Retinal pigment epithelial cell (primary cell): ENCODE measurements at regions not wholly inside any gene's neighbourhood (a gene's known extent, or its start where the extent isn't known, plus 50 kb on each side); places are given as distances from the start of the nearest gene placed in this dataset.
A peak's percentile ranks its signal among the peaks of the same experiment; 100 is the strongest.

ENCODE experiments used
- DNase-seq: peaks from one replicate; pipeline ENCODE4 v3.0.0-alpha.2; 2010; ENCODE audit warnings: low read depth
- H3K4me3 ChIP-seq: 2 replicates; pipeline ENCODE4 v1.5.1; 2011; ENCODE audit warnings: mild to moderate bottlenecking, low read length, control low read depth, moderate library complexity
- TF ChIP-seq, protein P1 (sequence below): conservative IDR thresholded peaks from 2 replicates; pipeline ENCODE4 v1.5.1; 2011; ENCODE audit warnings: low read depth, low read length, control low read depth, inconsistent platforms

DNA sequence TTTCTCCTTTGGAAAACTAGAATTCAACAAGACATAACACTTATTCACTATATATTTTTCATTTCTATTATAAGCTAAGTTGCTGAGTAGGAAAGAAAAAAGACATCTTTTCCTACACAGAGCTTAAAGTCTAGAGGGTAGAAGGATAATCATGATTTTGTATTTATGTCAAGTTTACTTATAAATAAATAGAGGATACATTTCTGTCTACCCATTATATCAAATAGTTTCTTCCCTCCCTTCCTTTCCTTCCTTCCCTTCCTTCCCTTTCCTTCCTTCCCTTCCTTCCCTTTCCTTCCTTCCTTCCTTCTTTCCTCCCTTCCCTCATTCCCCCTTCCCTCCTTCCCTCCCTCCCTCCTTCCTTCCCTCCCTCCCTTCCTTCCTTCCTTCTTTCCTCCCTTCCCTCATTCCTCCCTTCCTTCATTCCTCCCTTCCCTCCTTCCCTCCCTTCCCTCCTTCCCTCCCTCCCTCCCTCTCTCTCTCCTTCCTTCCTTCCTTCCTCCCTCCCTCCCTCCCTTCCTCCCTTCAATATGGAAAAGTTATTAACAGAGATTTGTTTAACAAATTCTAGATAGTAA, 308.4 kb upstream of the COL3A1 start:
- TF ChIP-seq, protein P1, sequence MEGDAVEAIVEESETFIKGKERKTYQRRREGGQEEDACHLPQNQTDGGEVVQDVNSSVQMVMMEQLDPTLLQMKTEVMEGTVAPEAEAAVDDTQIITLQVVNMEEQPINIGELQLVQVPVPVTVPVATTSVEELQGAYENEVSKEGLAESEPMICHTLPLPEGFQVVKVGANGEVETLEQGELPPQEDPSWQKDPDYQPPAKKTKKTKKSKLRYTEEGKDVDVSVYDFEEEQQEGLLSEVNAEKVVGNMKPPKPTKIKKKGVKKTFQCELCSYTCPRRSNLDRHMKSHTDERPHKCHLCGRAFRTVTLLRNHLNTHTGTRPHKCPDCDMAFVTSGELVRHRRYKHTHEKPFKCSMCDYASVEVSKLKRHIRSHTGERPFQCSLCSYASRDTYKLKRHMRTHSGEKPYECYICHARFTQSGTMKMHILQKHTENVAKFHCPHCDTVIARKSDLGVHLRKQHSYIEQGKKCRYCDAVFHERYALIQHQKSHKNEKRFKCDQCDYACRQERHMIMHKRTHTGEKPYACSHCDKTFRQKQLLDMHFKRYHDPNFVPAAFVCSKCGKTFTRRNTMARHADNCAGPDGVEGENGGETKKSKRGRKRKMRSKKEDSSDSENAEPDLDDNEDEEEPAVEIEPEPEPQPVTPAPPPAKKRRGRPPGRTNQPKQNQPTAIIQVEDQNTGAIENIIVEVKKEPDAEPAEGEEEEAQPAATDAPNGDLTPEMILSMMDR = no peak

DNA sequence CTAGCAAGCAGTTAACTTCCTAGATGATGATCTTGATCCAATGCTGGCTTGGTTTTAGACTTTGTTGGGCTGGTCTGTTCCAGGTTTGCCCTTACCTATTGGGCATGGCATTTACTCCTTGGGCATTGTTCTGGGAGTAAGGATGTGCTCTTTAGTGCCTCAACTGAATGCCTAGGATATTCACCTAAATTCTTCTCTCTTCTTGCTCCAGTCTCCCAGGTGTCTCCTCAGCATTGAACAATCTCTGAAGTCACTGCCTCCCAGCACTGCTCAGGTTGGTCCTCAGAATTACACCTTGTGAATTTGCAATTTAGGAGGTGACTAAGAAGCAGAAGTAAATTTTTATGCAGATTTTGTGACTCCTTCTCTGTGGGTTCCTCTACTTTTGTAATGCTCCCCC, 307.7 kb upstream of the COL3A1 start:
- H3K4me3 ChIP-seq = no peak overlapping the region
- TF ChIP-seq, protein P1 = no peak
- no peak for DNase-seq

More for the DNA sequence above, 308.4 kb upstream of the COL3A1 start:
- no peak overlapping the region for H3K4me3 ChIP-seq
- DNase-seq = no peak

DNA sequence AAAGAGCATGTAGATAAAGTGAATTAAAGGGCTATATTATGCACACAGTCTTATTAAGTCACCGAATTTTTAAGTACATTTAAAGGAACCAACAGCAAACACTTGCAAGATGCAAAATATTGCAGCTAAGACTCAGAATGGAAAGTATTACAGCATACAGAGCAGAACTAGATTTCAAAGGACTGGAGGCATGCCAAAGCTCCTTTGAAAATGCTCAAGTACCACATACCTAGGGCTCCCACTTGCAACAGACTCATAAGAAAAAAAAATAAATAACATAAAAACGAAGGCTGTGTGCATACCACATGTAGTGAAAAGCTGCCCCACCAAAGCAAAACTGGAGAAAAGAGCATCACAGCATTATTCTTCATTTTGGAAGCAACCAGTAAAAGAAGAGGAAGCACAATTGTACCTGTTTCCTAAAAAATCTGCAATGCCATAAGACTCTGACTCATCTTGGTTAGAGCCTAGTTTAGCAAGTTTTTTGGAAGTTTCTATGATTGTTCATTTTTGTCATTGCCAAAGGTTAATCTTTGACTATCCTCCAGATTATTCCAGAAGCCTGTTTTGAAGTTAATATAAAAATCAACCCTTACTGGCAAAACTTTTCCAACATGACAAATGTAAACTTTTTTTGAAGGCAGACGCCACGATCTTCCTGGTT, 306.0 kb upstream of the COL3A1 start:
- TF ChIP-seq, protein P1 = no peak
- peak; percentile 88 for DNase-seq
- H3K4me3 ChIP-seq = no peak overlapping the region

DNA sequence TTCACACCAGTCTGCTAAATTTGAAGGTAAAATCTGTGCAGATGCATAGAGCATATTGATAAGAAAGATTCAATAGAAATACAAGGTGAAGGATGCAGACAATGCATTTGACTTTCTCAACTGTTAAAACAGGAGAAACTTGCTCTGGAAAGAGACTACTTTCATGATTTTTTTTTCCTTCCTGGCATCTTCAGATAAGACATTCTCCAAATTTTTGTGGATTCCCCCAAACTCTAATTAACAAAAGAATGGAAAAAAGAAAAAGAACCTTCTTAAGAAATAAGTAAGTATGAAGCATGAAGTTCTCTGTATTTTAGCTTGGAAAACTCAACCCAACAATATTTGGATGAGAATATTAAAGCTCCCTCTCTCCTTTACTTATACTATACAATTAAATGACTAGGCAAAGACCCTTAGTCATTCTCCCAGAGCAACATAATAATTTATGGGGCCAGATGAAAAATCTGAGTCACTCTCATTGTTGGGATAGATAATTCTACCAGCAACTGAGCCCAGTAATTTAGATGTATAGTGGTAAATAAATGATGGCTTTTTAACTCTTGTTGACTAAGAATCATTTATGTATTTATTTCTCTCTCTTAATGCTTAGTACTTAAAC, 298.7 kb upstream of the COL3A1 start:
- no peak for DNase-seq
- TF ChIP-seq, protein P1 = no peak
- H3K4me3 ChIP-seq = no peak overlapping the region

DNA sequence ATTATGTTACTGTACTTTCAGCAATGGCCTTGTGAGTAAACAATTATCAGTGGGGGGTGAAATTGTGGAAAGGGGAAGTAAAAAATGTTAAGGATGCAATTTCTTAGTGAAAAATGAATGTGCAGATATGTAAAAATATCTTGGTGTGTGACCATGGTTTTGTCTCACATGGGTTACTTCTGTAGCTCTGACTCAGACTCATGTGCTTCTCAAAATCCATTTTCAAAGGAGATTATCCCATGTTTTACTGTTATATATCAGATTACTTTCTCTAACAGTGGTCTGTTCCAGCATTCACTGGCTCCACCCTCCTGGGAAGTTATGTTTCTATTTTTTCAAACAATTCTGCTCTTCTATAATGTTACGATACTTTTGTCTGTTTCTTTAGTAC, 298.2 kb upstream of the COL3A1 start:
- TF ChIP-seq, protein P1 = no peak
- peak; percentile 98 for DNase-seq
- no peak overlapping the region for H3K4me3 ChIP-seq

DNA sequence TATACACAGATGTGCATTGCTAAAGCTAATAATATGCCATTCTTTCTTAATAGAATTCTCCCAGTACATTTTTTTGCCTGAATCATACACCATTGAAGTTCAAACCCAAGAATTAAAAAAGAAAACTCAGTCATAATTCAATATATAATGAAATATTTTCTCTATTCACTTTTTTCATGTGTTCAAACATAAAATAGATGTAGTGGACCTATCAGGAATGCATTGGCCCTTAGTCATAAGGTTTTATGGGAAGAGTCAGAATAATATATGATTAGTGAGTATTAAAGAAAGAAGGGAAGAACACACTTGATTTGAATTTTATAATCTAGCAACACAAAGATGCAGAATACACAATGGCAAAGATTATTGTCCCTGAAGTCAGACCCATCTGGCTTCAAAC, 297.0 kb upstream of the COL3A1 start:
- no peak for DNase-seq
- TF ChIP-seq, protein P1 = no peak
- no peak overlapping the region for H3K4me3 ChIP-seq

DNA sequence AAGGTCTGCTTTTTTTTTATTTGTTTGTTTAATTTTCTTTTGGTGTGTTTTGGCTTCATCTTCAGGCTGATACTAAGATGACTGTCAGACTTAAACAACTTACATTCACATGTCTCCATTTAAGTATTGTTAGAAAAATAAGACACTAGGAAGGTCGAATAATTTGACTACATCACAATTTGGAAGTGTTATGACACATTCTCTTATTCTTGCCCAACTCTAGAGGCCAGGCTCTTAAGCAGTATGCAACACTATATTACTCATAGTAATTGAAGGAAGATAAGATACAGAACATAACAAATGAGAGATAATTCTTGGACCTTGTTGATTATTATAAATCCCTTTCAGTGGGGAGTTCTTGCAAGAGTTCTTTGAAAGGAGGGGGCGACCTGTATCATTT, 295.3 kb upstream of the COL3A1 start:
- DNase-seq = no peak
- TF ChIP-seq, protein P1 = no peak
- H3K4me3 ChIP-seq = no peak overlapping the region
